Breast epithelium (tissue), 4 donors: ENCODE measurements at regions not wholly inside any gene's neighbourhood (a gene's known extent, or its start where the extent isn't known, plus 50 kb on each side); places are given as distances from the start of the nearest gene placed in this dataset.

ENCODE experiments used
- DNase-seq, 2 donors: peaks; one replicate each; pipeline ENCODE4 v3.0.0-alpha.2; 2019; ENCODE audit warnings: low spot score in 2 of 2
- H3K27ac ChIP-seq, 2 donors: fragments of 200-600 bp; sonication (generic) in 1 of 2; one replicate each; pipeline ENCODE4 v1.5.1; 2016 to 2019; ENCODE audit warnings: mild to moderate bottlenecking in 1 of 2
- H3K27me3 ChIP-seq, 2 donors: fragments of 200-600 bp; sonication (generic) in 1 of 2; one replicate each; pipeline versions ENCODE4 v1.5.1 to v1.6.0; 2017 to 2019; ENCODE audit warnings: control low read depth in 1 of 2, mild to moderate bottlenecking in 1 of 2
- H3K36me3 ChIP-seq: fragments of 200-600 bp; one replicate; pipeline ENCODE4 v1.5.1; 2019
- H3K4me1 ChIP-seq, 2 donors: fragments of 200-600 bp; sonication (generic); one replicate each; pipeline ENCODE4 v1.5.1; 2016 to 2019; ENCODE audit warnings: control low read depth in 1 of 2
- H3K4me3 ChIP-seq, 3 donors: fragments of 200-600 bp; sonication (generic); 1 replicate in 2 of 3; 2 replicates in 1 of 3; pipeline ENCODE4 v1.5.1; 2016 to 2019; ENCODE audit warnings: mild to moderate bottlenecking in 3 of 3, moderate library complexity in 2 of 3
- H3K9me3 ChIP-seq, 2 donors: fragments of 200-600 bp; sonication (generic) in 1 of 2; one replicate each; pipeline ENCODE4 v1.5.1; 2016 to 2019; ENCODE audit warnings: control low read depth in 1 of 2
- CTCF ChIP-seq, 3 donors: fragments of 450-650 bp; IDR thresholded peaks; one replicate each; pipeline ENCODE4 v1.5.1; 2016 to 2017; ENCODE audit warnings: antibody characterized with exemption in 3 of 3, mild to moderate bottlenecking in 3 of 3, moderate library complexity in 3 of 3
- POLR2A ChIP-seq: fragments of 450-650 bp; IDR thresholded peaks from one replicate; pipeline ENCODE4 v1.6.1; 2016; ENCODE audit warnings: antibody characterized with exemption, mild to moderate bottlenecking, moderate library complexity
- POLR2AphosphoS5 ChIP-seq, 3 donors: sonication (generic); formaldehyde crosslinking; IDR thresholded peaks; one replicate each; pipeline ENCODE4 v1.6.1; 2017; ENCODE audit warnings: antibody characterized with exemption in 3 of 3
- intact Hi-C: fragments of 100-400 bp; cut with DNase I; formaldehyde crosslinking; loops from one replicate; pipeline ENCODE4 v1.15.1; 2023; ENCODE audit warnings: low total_unique reads

GRCh38 chr14:51442513-51443175, 202.6 kb downstream of the TMX1 start:
- Histone ChIP-seq H3K9me3 (no peaks in the 10 kb centered on the region), H3K4me3 (no peak overlapping the region), H3K4me1 (no peaks in the 10 kb centered on the region), H3K27me3 (no peaks in the 10 kb centered on the region), H3K36me3 (no peaks in the 10 kb centered on the region), H3K27ac (no peak overlapping the region)
- no peak for DNase-seq
- intact Hi-C loops, result no loop called here
- TF ChIP-seq POLR2A, result no peak

DNA sequence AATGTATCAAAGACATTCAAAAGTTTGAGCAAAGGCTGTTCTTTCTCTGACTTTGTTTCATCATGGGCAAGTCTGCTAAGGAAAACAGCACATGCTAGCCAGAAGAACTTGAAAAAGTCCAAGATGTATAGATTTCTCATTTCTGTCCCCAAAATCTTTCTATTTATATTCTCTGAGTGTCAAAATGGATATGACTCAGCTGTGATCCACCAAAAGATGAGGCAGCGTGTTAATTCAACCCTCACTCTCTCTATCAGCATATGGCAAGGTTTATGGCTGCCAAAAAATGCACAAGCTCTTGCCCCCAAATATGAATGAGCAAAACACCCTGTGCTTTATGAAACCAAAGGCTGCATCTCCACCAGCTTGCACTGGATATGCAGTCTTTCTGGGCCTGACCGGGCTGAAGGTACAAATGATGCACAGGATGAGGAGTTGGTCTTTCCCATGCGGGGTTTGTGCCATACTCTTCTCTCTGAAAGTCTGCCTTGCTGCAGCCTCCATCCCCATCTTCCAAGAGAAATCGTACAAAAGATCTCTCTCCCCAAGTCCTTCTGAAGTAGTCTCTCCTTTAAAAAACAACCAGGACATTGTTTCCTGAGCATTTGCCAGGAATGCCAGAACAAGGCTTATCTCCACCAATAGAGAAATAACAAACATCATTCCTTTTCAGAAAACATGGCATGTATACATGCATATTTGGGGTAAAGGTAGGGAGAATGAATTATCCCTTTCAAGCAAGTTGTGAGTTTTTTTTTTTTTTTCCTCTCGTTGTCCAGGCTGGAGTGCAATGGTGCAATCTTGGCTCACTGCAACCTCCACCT, 203.4 kb downstream of the TMX1 start:
- Histone ChIP-seq H3K9me3 (no peaks in the 10 kb centered on the region), H3K36me3 (no peaks in the 10 kb centered on the region), H3K27ac (no peak overlapping the region), H3K4me1 (no peaks in the 10 kb centered on the region), H3K27me3 (no peaks in the 10 kb centered on the region), H3K4me3 (no peak overlapping the region)
- intact Hi-C loops, result no loop called here
- TF ChIP-seq POLR2AphosphoS5 (IDR thresholded peaks at IDR 0.05), result no peak
- TF ChIP-seq POLR2A, result no peak
- TF ChIP-seq CTCF (IDR thresholded peaks at IDR 0.05), result no peak
- no peak for DNase-seq

GRCh38 chr14:51444353-51445000, 204.4 kb downstream of the TMX1 start:
- Histone ChIP-seq H3K9me3 (no peaks in the 10 kb centered on the region), H3K4me3 (no peak overlapping the region), H3K36me3 (no peaks in the 10 kb centered on the region), H3K27ac (peak overlapping the region in 1 of 2 donors; percentile 30), H3K27me3 (no peaks in the 10 kb centered on the region), H3K4me1 (no peaks in the 10 kb centered on the region)
- TF ChIP-seq POLR2A (no peak), CTCF (IDR thresholded peaks at IDR 0.05) (no peak), POLR2AphosphoS5 (IDR thresholded peaks at IDR 0.05) (no peak)
- intact Hi-C loops, result no loop called here
- DNase-seq, result no peak

GRCh38 chr14:51445001-51445390, 204.9 kb downstream of the TMX1 start:
- H3K4me1 ChIP-seq, result no peaks in the 10 kb centered on the region
- H3K36me3 ChIP-seq, result no peaks in the 10 kb centered on the region
- TF ChIP-seq CTCF (IDR thresholded peaks at IDR 0.05) (no peak), POLR2A (no peak), POLR2AphosphoS5 (IDR thresholded peaks at IDR 0.05) (no peak)
- intact Hi-C loops, result no loop called here
- H3K27ac ChIP-seq, result no peak overlapping the region
- H3K27me3 ChIP-seq, result no peaks in the 10 kb centered on the region
- no peaks in the 10 kb centered on the region for H3K9me3 ChIP-seq
- no peak overlapping the region for H3K4me3 ChIP-seq
- no peak for DNase-seq

DNA sequence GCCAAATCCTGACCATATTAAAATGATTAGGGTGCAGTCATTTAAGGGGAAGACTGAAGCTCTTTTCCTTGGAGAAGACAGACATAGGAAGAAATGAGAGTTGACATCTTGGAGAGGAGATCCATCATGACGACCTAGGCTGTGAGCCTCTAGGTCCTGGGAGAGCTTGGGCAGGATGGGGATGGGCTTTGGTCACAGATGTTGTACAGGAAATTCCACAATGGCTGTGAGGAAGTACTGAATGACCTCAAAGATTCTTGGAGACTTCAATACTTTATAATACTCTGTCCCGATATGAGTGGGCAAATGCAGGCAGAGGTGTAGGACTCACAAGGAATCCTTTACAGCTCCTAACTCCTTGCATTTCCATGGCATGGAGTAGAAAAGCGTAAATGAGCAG, 204.9 kb upstream of the FRMD6 start:
- Histone ChIP-seq H3K4me3 (no peak overlapping the region), H3K9me3 (no peaks in the 10 kb centered on the region), H3K36me3 (no peaks in the 10 kb centered on the region), H3K4me1 (no peaks in the 10 kb centered on the region), H3K27me3 (no peaks in the 10 kb centered on the region), H3K27ac (no peak overlapping the region)
- intact Hi-C loops, result no loop called here
- TF ChIP-seq POLR2AphosphoS5 (IDR thresholded peaks at IDR 0.05), result no peak
- DNase-seq, result no peak

GRCh38 chr14:51447411-51447810, 204.3 kb upstream of the FRMD6 start:
- intact Hi-C loops, result no loop called here
- Histone ChIP-seq H3K4me3 (no peak overlapping the region), H3K27ac (no peak overlapping the region), H3K4me1 (no peaks in the 10 kb centered on the region), H3K9me3 (no peaks in the 10 kb centered on the region), H3K36me3 (no peaks in the 10 kb centered on the region), H3K27me3 (no peaks in the 10 kb centered on the region)
- TF ChIP-seq POLR2AphosphoS5 (IDR thresholded peaks at IDR 0.05), result no peak
- no peak for TF ChIP-seq CTCF (IDR thresholded peaks at IDR 0.05)
- no peak for TF ChIP-seq POLR2A
- DNase-seq, result no peak
